CD4-positive, alpha-beta T cell (primary cell): ENCODE measurements at regions not wholly inside any gene's neighbourhood (a gene's known extent, or its start where the extent isn't known, plus 50 kb on each side); places are given as distances from the start of the nearest gene placed in this dataset.

Source experiments
- ATAC-seq: fragments of 200-7000 bp; cut with Tn5 transposase; one replicate; pipeline ENCODE4 v1.10.0; 2022; ENCODE audit warnings: mild to moderate bottlenecking; ENCODE audit not compliant: poor library complexity
- CTCF ChIA-PET: fragments of 350-600 bp; sonication (Branson Sonifier 250); formaldehyde crosslinking; loops from one replicate; lab custom pipeline; 2021; ENCODE audit warnings: antibody characterized with exemption, inconsistent platforms; lab: Charles Lee
- POLR2A ChIA-PET: fragments of 350-600 bp; sonication (Branson Sonifier 250); formaldehyde crosslinking; loops from one replicate; lab custom pipeline; 2021; ENCODE audit warnings: antibody characterized with exemption, inconsistent platforms; lab: Charles Lee
- DNase-seq, 14 experiments: peaks; one replicate each; pipeline ENCODE4 v3.0.0-alpha.2; 2013 to 2020; ENCODE audit warnings: mixed read lengths in 2 of 14
- H3K27ac ChIP-seq, 2 donors: one replicate each; pipeline versions ENCODE4 v1.5.1 to v1.7.0; 2013; ENCODE audit warnings: low read length in 2 of 2, low read depth in 1 of 2, mild to moderate bottlenecking in 1 of 2
- H3K27me3 ChIP-seq, 2 experiments: 1 replicate in 1 of 2; 2 replicates in 1 of 2; pipeline versions ENCODE4 v1.6.1 to v1.7.0; 2013; ENCODE audit warnings: low read length in 2 of 2, control low read depth in 1 of 2, mild to moderate bottlenecking in 1 of 2, moderate library complexity in 1 of 2; ENCODE audit not compliant: insufficient read depth in 2 of 2, control insufficient read depth in 1 of 2
- H3K36me3 ChIP-seq: one replicate; pipeline ENCODE4 v1.6.1; 2013; ENCODE audit warnings: low read length, control low read depth; ENCODE audit not compliant: insufficient read depth
- H3K4me1 ChIP-seq: one replicate; pipeline ENCODE4 v1.6.1; 2013; ENCODE audit warnings: low read length, control low read depth; ENCODE audit not compliant: insufficient read depth
- H3K4me3 ChIP-seq: one replicate; pipeline ENCODE4 v1.5.1; 2013; ENCODE audit warnings: mild to moderate bottlenecking, low read length, moderate library complexity
- H3K9me3 ChIP-seq, 2 experiments: 1 replicate in 1 of 2; 2 replicates in 1 of 2; pipeline versions ENCODE4 v1.6.1 to v1.7.0; 2013; ENCODE audit warnings: low read length in 2 of 2, mild to moderate bottlenecking in 2 of 2, control low read depth in 1 of 2, moderate library complexity in 1 of 2; ENCODE audit not compliant: control insufficient read depth in 1 of 2, insufficient read depth in 1 of 2
- H3K27ac Mint-ChIP-seq: one replicate; pipeline ENCODE4 v1.8.0; 2020; ENCODE audit warnings: mixed read lengths
- H3K27me3 Mint-ChIP-seq: one replicate; pipeline ENCODE4 v1.8.0; 2021; ENCODE audit warnings: mixed read lengths
- H3K36me3 Mint-ChIP-seq: one replicate; pipeline ENCODE4 v1.8.0; 2021; ENCODE audit warnings: low read depth, mixed read lengths
- H3K4me1 Mint-ChIP-seq: one replicate; pipeline ENCODE4 v1.8.0; 2021; ENCODE audit warnings: low read depth, mixed read lengths
- H3K4me3 Mint-ChIP-seq: one replicate; pipeline ENCODE4 v1.8.0; 2020; ENCODE audit warnings: mild to moderate bottlenecking, mixed read lengths
- H3K9me3 Mint-ChIP-seq: one replicate; pipeline ENCODE4 v1.8.0; 2020; ENCODE audit warnings: mixed read lengths
- intact Hi-C, 2 experiments: fragments of 100-400 bp; cut with DNase I in 1 of 2; cut with micrococcal nuclease in 1 of 2; formaldehyde crosslinking; loops; one replicate each; pipeline versions ENCODE4 v1.15.1 to v1.9.0; 2023 to 2025; cut with DNase I, micrococcal nuclease
- TF ChIP-seq, protein P1 (sequence below): fragments of 200-600 bp; IDR thresholded peaks from one replicate; pipeline ENCODE4 v1.8.0; 2022; ENCODE audit warnings: antibody characterized with exemption, mild to moderate bottlenecking

DNA sequence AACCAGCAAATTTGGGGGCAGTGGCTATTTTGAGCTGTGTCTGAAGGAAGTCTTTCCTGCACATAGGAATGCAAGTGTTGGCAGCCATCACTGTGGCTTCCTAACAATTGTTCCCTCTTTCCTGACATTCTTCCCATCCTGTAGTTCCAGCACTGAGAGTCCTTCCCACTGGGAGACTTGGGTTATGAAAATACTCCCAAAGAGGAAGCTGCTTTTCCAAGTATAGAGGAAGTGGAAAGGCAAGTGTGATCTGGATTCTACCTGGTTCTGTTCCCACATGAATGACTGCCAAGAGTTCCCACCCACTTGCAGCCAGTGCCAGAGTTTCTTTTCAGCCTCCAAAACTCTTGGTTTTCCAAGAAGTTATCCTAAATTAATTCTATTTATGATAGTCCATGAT is 98.5 kb upstream of the CD53 start:
- H3K36me3 ChIP-seq: no peaks in the 10 kb centered on the region
- DNase-seq (no peak), ATAC-seq (no peak)
- H3K27ac Mint-ChIP-seq: no peak overlapping the region
- no peaks in the 10 kb centered on the region for H3K27me3 Mint-ChIP-seq
- no peaks in the 10 kb centered on the region for H3K9me3 ChIP-seq
- TF ChIP-seq, protein P1, sequence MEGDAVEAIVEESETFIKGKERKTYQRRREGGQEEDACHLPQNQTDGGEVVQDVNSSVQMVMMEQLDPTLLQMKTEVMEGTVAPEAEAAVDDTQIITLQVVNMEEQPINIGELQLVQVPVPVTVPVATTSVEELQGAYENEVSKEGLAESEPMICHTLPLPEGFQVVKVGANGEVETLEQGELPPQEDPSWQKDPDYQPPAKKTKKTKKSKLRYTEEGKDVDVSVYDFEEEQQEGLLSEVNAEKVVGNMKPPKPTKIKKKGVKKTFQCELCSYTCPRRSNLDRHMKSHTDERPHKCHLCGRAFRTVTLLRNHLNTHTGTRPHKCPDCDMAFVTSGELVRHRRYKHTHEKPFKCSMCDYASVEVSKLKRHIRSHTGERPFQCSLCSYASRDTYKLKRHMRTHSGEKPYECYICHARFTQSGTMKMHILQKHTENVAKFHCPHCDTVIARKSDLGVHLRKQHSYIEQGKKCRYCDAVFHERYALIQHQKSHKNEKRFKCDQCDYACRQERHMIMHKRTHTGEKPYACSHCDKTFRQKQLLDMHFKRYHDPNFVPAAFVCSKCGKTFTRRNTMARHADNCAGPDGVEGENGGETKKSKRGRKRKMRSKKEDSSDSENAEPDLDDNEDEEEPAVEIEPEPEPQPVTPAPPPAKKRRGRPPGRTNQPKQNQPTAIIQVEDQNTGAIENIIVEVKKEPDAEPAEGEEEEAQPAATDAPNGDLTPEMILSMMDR: no peak
- POLR2A ChIA-PET: interaction anchor here (1.2 kb wide), 1 partner anchor 435 kb away, joined by 3 read pairs; the partner anchor contains the start of gene RBM15
- H3K4me3 ChIP-seq: no peak overlapping the region
- peaks cover 5% of the 10 kb centered on the region for H3K4me1 Mint-ChIP-seq
- H3K27me3 ChIP-seq: no peaks in the 10 kb centered on the region
- no peaks in the 10 kb centered on the region for H3K9me3 Mint-ChIP-seq
- no peaks in the 10 kb centered on the region for H3K4me1 ChIP-seq
- H3K27ac ChIP-seq: no peak overlapping the region
- CTCF ChIA-PET: interaction anchor here (0.8 to 2.9 kb wide), 3 partner anchors 9 to 155 kb away, joined by 3 to 6 read pairs (median 4); no protein-coding TSS in a partner anchor
- no peaks in the 10 kb centered on the region for H3K36me3 Mint-ChIP-seq
- H3K4me3 Mint-ChIP-seq: no peak overlapping the region
- intact Hi-C loops: no loop called here

- Mint-ChIP-seq H3K9me3 (no peaks in the 10 kb centered on the region), H3K4me3 (no peak overlapping the region), H3K27ac (no peak overlapping the region), H3K36me3 (no peaks in the 10 kb centered on the region), H3K27me3 (no peaks in the 10 kb centered on the region), H3K4me1 (peaks cover under 1% of the 10 kb centered on the region)
- ATAC-seq (no peak), DNase-seq (no peak)
- ChIA-PET CTCF (interaction anchor here (0.8 to 2.9 kb wide), 3 partner anchors 9 to 218 kb away, joined by 4 to 6 read pairs (median 5); no protein-coding TSS in a partner anchor), POLR2A (interaction anchor here (1.2 kb wide), 1 partner anchor 435 kb away, joined by 3 read pairs; the partner anchor contains the start of gene RBM15)
- Histone ChIP-seq H3K27ac (no peak overlapping the region), H3K4me3 (no peak overlapping the region), H3K36me3 (no peaks in the 10 kb centered on the region), H3K27me3 (no peaks in the 10 kb centered on the region), H3K4me1 (no peaks in the 10 kb centered on the region), H3K9me3 (no peaks in the 10 kb centered on the region)
- TF ChIP-seq, protein P1: no peak
- intact Hi-C loops: no loop called here
Measured at GRCh38 chr1:110773813-110774212, 99.1 kb upstream of the KCNA3 start.

DNA sequence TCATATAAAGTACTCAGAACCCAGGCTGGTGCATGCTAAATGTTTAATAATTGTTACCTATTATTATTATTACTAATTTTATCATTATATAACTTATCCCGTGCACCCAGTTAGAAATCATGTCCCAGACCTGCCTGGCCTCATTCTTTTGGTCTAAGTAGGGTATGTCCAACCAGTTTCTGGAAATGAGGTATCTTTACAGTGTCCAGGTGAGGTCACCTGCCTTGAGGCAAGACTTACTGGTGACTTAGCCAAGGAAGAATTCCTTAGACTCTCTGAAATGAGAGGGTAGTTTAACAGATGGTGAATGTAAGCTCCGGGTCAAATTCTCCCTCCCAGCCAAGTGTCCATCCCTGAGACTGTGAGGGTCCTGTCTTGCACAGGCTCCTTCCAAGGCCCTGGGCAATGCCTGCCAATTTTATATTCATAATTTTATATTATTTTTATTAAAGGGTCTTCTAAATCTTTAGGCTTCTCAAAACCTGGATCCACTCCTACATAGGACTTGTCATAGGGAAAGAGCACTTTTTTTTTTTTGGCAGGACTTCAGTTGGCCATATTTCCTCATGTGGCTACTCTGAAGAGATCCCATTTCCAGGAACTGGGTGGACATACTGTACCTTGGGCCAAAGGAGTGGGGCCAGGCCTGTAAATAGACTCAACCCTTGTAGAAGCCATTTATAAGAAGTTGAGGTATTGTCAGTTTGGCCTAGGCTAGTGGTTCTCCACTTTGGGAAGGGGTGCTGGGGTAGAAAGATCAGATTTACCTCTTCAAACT is 96.7 kb upstream of the KCNA3 start:
- Mint-ChIP-seq H3K36me3 (no peaks in the 10 kb centered on the region), H3K4me3 (no peak overlapping the region), H3K9me3 (no peaks in the 10 kb centered on the region), H3K27me3 (peaks cover 5% of the 10 kb centered on the region), H3K4me1 (no peaks in the 10 kb centered on the region), H3K27ac (no peak overlapping the region)
- ChIA-PET POLR2A (no interaction called here), CTCF (no interaction called here)
- Histone ChIP-seq H3K27ac (no peak overlapping the region), H3K9me3 (no peaks in the 10 kb centered on the region), H3K4me3 (no peak overlapping the region), H3K36me3 (no peaks in the 10 kb centered on the region), H3K4me1 (no peaks in the 10 kb centered on the region), H3K27me3 (no peaks in the 10 kb centered on the region)
- TF ChIP-seq, protein P1: no peak
- intact Hi-C loops: no loop called here
- DNase-seq (no peak), ATAC-seq (no peak)
